Adrenal gland (tissue), 5 donors: ENCODE measurements at regions not wholly inside any gene's neighbourhood (a gene's known extent, or its start where the extent isn't known, plus 50 kb on each side); places are given as distances from the start of the nearest gene placed in this dataset.

Experiments
- CTCF ChIP-seq, 6 experiments: fragments of 450-650 bp in 4 of 6; fragments of 200-600 bp in 2 of 6; sonication (generic) in 1 of 6; IDR thresholded peaks; 1 replicate in 5 of 6; 2 replicates in 1 of 6; pipeline versions ENCODE4 v1.5.1 to v1.8.0; 2016 to 2021; ENCODE audit warnings: antibody characterized with exemption in 6 of 6, mild to moderate bottlenecking in 2 of 6, moderate library complexity in 1 of 6
- POLR2A ChIP-seq, 2 donors: fragments of 450-650 bp; IDR thresholded peaks; one replicate each; pipeline ENCODE4 v1.6.1; 2017; ENCODE audit warnings: antibody characterized with exemption in 2 of 2, mild to moderate bottlenecking in 2 of 2, moderate library complexity in 1 of 2
- donor health status: DM: no; HTN: no; CAD: no.

GRCh38 chr12:69096669-69097335 is 142.6 kb upstream of the CPSF6 start:
- TF ChIP-seq CTCF (IDR thresholded peaks at IDR 0.05) (no peak), POLR2A (IDR thresholded peaks at IDR 0.05) (no peak)
